OCI-LY7 (cell line): ENCODE measurements at regions not wholly inside any gene's neighbourhood (a gene's known extent, or its start where the extent isn't known, plus 50 kb on each side); places are given as distances from the start of the nearest gene placed in this dataset.

ENCODE experiments used
- EZH2phosphoT487 ChIP-seq: fragments of 200-600 bp; sonication (generic); IDR thresholded peaks from 2 replicates; pipeline ENCODE4 v1.6.1; 2018; ENCODE audit warnings: low read depth, borderline replicate concordance, mild to moderate bottlenecking, mixed run types, antibody characterized with exemption, low read length, moderate library complexity, mixed read lengths
- TF ChIP-seq, protein P1 (sequence below): fragments of 200-600 bp; sonication (generic); conservative IDR thresholded peaks from 2 replicates; pipeline ENCODE4 v1.5.1; 2014; ENCODE audit warnings: mild to moderate bottlenecking, antibody characterized with exemption, low read length, moderate library complexity, mixed read lengths

DNA sequence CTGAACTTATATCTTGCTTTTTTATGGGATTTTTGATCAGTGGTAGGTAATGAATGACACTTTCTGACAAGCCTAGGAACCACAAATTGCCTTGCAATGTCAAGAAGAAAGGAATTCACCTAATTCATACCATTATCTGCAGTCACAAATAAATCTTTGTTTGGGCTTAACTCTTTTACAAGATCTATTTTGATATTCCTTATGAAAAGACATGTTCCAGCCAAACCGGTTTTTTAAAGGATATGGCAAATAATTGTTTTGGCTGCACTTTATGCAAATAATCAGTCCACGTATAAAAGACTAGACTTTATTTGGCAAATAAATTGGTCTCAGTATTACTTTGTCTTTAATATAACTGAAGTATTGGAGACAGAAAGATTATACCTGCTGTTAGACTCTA lies 771.7 kb upstream of the ADGRB3 start:
- TF ChIP-seq, protein P1, sequence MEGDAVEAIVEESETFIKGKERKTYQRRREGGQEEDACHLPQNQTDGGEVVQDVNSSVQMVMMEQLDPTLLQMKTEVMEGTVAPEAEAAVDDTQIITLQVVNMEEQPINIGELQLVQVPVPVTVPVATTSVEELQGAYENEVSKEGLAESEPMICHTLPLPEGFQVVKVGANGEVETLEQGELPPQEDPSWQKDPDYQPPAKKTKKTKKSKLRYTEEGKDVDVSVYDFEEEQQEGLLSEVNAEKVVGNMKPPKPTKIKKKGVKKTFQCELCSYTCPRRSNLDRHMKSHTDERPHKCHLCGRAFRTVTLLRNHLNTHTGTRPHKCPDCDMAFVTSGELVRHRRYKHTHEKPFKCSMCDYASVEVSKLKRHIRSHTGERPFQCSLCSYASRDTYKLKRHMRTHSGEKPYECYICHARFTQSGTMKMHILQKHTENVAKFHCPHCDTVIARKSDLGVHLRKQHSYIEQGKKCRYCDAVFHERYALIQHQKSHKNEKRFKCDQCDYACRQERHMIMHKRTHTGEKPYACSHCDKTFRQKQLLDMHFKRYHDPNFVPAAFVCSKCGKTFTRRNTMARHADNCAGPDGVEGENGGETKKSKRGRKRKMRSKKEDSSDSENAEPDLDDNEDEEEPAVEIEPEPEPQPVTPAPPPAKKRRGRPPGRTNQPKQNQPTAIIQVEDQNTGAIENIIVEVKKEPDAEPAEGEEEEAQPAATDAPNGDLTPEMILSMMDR: no peak
- no peak for TF ChIP-seq EZH2phosphoT487
